ENCODE measurements at regions not wholly inside any gene's neighbourhood (a gene's known extent, or its start where the extent isn't known, plus 50 kb on each side); places are given as distances from the start of the nearest gene placed in this dataset.

DNA sequence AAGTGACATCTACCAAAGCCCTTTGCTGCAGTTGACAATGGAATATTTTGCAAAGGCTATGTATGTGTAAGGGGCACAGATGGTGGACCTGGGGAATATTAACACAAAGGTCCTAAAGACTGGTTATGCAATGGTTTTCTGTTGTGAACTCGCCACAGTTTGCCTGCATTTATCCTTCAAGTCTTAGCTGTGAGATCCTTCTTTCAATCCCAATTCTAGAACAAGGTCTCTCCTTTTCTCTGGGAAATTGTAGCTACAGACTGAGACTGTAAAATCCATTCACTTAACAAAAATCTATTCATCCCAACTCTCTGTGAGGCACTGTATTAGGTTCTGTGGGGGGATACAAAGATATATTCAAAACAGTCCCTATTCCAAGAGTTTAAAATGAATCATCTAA, 250.4 kb downstream of the GPM6A start:
- TF ChIP-seq, protein P1, sequence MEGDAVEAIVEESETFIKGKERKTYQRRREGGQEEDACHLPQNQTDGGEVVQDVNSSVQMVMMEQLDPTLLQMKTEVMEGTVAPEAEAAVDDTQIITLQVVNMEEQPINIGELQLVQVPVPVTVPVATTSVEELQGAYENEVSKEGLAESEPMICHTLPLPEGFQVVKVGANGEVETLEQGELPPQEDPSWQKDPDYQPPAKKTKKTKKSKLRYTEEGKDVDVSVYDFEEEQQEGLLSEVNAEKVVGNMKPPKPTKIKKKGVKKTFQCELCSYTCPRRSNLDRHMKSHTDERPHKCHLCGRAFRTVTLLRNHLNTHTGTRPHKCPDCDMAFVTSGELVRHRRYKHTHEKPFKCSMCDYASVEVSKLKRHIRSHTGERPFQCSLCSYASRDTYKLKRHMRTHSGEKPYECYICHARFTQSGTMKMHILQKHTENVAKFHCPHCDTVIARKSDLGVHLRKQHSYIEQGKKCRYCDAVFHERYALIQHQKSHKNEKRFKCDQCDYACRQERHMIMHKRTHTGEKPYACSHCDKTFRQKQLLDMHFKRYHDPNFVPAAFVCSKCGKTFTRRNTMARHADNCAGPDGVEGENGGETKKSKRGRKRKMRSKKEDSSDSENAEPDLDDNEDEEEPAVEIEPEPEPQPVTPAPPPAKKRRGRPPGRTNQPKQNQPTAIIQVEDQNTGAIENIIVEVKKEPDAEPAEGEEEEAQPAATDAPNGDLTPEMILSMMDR (IDR thresholded peaks at IDR 0.05; ENCODE audit: borderline replicate concordance, control extremely low read depth, extremely low read depth, insufficient read depth, missing control alignments), result no peak
- no peak for DNase-seq (ENCODE audit: low spot score)
- in situ Hi-C loops (cut with MboI; ENCODE audit: low sequenced_read_pairs, unreplicated experiment), result no loop called here

DNA sequence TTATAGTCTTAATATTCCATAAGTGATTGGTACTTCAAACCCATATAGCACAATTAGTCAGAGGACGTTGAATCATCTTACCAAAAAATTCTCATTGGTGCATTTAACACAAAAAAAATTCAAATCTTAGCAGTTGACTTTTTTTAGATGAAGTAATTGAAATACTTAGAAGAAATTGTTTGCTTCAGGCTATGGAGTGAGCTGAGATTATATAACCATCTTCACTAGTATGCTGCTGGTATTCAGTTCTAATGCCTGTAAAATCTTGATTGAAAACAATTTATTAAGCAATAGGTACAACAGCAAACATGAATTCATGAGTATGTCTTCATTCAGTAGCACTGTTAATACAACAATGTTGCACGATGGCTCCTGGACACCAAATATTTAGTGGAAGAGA, 250.0 kb downstream of the GPM6A start:
- TF ChIP-seq, protein P1 (IDR thresholded peaks at IDR 0.05; ENCODE audit: borderline replicate concordance, control extremely low read depth, extremely low read depth, insufficient read depth, missing control alignments), result no peak
- DNase-seq (ENCODE audit: low spot score), result no peak
- in situ Hi-C loops (cut with MboI; ENCODE audit: low sequenced_read_pairs, unreplicated experiment), result no loop called here

DNA sequence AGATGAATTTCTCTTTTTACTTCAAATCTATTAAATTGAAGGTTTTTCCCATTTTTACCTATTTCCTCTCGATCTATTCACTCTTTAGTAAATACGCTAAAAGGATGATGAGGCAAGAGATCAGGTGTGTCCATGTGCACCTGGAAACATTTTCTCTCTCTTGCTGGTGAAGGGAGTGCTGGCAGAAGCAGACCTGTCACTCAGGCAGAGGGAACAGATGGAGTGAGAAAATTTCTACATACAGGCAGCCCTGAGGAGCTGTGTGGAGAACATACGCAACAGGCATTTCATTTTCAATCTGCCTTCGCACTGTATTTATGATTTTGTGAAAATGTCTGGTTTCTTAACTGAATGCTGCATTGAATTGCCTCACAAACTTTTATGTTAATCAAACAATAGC, 249.5 kb downstream of the GPM6A start:
- TF ChIP-seq, protein P1 (IDR thresholded peaks at IDR 0.05; ENCODE audit: borderline replicate concordance, control extremely low read depth, extremely low read depth, insufficient read depth, missing control alignments), result no peak
- in situ Hi-C loops (cut with MboI; ENCODE audit: low sequenced_read_pairs, unreplicated experiment), result no loop called here
- no peak for DNase-seq (ENCODE audit: low spot score)
